Mesenchymal stem cell (in vitro differentiated cells and primary cell): ENCODE measurements at regions not wholly inside any gene's neighbourhood (a gene's known extent, or its start where the extent isn't known, plus 50 kb on each side); places are given as distances from the start of the nearest gene placed in this dataset.
A peak's percentile ranks its signal among the peaks of the same experiment; 100 is the strongest.

ENCODE experiments used
- DNase-seq: peaks from one replicate; pipeline ENCODE4 v3.0.0-alpha.2; 2013
- H2AFZ ChIP-seq: one replicate; pipeline ENCODE4 v1.6.1; 2013; ENCODE audit warnings: low read depth, mild to moderate bottlenecking, control low read depth, inconsistent platforms, low read length, moderate library complexity
- H2AK5ac ChIP-seq: 2 replicates; pipeline ENCODE4 v1.6.1; 2013; ENCODE audit warnings: low read length, moderate library complexity, mild to moderate bottlenecking, inconsistent platforms; ENCODE audit not compliant: severe bottlenecking
- H2BK120ac ChIP-seq: one replicate; pipeline ENCODE4 v1.6.1; 2013; ENCODE audit warnings: low read depth, mild to moderate bottlenecking, inconsistent platforms, low read length, moderate library complexity
- H2BK12ac ChIP-seq, 2 experiments: one replicate each; pipeline ENCODE4 v1.6.1; 2013; ENCODE audit warnings: inconsistent platforms in 2 of 2, low read length in 2 of 2, mild to moderate bottlenecking in 2 of 2, moderate library complexity in 2 of 2, control low read depth in 1 of 2
- H2BK15ac ChIP-seq: one replicate; pipeline ENCODE4 v1.6.1; 2013; ENCODE audit warnings: mild to moderate bottlenecking, low read depth, inconsistent platforms; ENCODE audit not compliant: poor library complexity, severe bottlenecking
- H2BK5ac ChIP-seq: 2 replicates; pipeline ENCODE4 v1.6.1; 2013; ENCODE audit warnings: low read depth, mild to moderate bottlenecking, low read length, control low read depth, inconsistent platforms; ENCODE audit not compliant: poor library complexity, severe bottlenecking
- H3K14ac ChIP-seq, 2 experiments: one replicate each; pipeline ENCODE4 v1.6.1; 2013; ENCODE audit warnings: inconsistent platforms in 2 of 2, low read length in 2 of 2, control low read depth in 1 of 2, mild to moderate bottlenecking in 1 of 2, moderate library complexity in 1 of 2
- H3K18ac ChIP-seq, 2 experiments: one replicate each; pipeline ENCODE4 v1.6.1; 2013; ENCODE audit warnings: inconsistent platforms in 2 of 2, low read length in 2 of 2, control low read depth in 1 of 2, low read depth in 1 of 2, mild to moderate bottlenecking in 1 of 2
- H3K23ac ChIP-seq, 2 experiments: one replicate each; pipeline ENCODE4 v1.6.1; 2013; ENCODE audit warnings: inconsistent platforms in 2 of 2, low read length in 2 of 2, mild to moderate bottlenecking in 2 of 2, moderate library complexity in 2 of 2, control low read depth in 1 of 2
- H3K27ac ChIP-seq: 2 replicates; pipeline ENCODE4 v1.5.1; 2013; ENCODE audit warnings: mild to moderate bottlenecking, moderate library complexity, low read length, control low read depth, inconsistent platforms; ENCODE audit not compliant: poor library complexity, severe bottlenecking
- H3K27me3 ChIP-seq, 2 experiments: 2 replicates each; pipeline versions ENCODE4 v1.6.1 to v1.7.0; 2013; ENCODE audit warnings: low read length in 2 of 2, mild to moderate bottlenecking in 2 of 2, moderate library complexity in 2 of 2, control low read depth in 1 of 2, inconsistent platforms in 1 of 2; ENCODE audit not compliant: control insufficient read depth in 1 of 2, insufficient read depth in 1 of 2
- H3K36me3 ChIP-seq, 2 experiments: 2 replicates each; pipeline versions ENCODE4 v1.6.1 to v1.7.0; 2013; ENCODE audit warnings: low read length in 2 of 2, control low read depth in 1 of 2, inconsistent platforms in 1 of 2, low read depth in 1 of 2, mild to moderate bottlenecking in 1 of 2; ENCODE audit not compliant: insufficient read depth in 2 of 2, control insufficient read depth in 1 of 2
- H3K4ac ChIP-seq, 2 experiments: one replicate each; pipeline ENCODE4 v1.6.1; 2013; ENCODE audit warnings: inconsistent platforms in 2 of 2, low read length in 2 of 2, mild to moderate bottlenecking in 2 of 2, moderate library complexity in 2 of 2, control low read depth in 1 of 2, low read depth in 1 of 2
- H3K4me1 ChIP-seq: 2 replicates; pipeline ENCODE4 v1.6.1; 2013; ENCODE audit warnings: low read depth, low read length, control low read depth; ENCODE audit not compliant: control insufficient read depth, insufficient read depth
- H3K4me2 ChIP-seq: 2 replicates; pipeline ENCODE4 v1.6.1; 2013; ENCODE audit warnings: low read length, mild to moderate bottlenecking, inconsistent platforms; ENCODE audit not compliant: poor library complexity, severe bottlenecking
- H3K4me3 ChIP-seq, 2 experiments: 2 replicates each; pipeline versions ENCODE4 v1.5.1 to v1.7.0; 2013; ENCODE audit warnings: low read length in 2 of 2, mild to moderate bottlenecking in 2 of 2, control low read depth in 1 of 2, low read depth in 1 of 2; ENCODE audit not compliant: insufficient read depth in 1 of 2
- H3K79me1 ChIP-seq: replicated peaks from 2 replicates; pipeline ENCODE4 v1.6.1; 2013; ENCODE audit warnings: mild to moderate bottlenecking, control low read depth, low read length, inconsistent platforms; ENCODE audit not compliant: poor library complexity, severe bottlenecking
- H3K9ac ChIP-seq: 2 replicates; pipeline ENCODE4 v1.7.0; 2013; ENCODE audit warnings: mild to moderate bottlenecking, low read length, moderate library complexity
- H3K9me3 ChIP-seq: 2 replicates; pipeline ENCODE4 v1.7.0; 2013; ENCODE audit warnings: mild to moderate bottlenecking, low read length; ENCODE audit not compliant: control insufficient read depth
- H4K8ac ChIP-seq: one replicate; pipeline ENCODE4 v1.6.1; 2013; ENCODE audit warnings: inconsistent platforms, mild to moderate bottlenecking, low read length, moderate library complexity
- H4K91ac ChIP-seq: one replicate; pipeline ENCODE4 v1.6.1; 2013; ENCODE audit warnings: mild to moderate bottlenecking, low read length, inconsistent platforms
- WGBS: methylation state at CpG from one replicate; pipeline ENCODE4 v1.1.7; 2013; ENCODE audit warnings: mixed read lengths; 5-methylcytosine and 5-hydroxymethylcytosine counted together

GRCh38 chr2:19434413-19434812 lies 76.0 kb upstream of the OSR1 start:
- H3K27ac ChIP-seq, result no peak overlapping the region
- no peak for DNase-seq
- no peak overlapping the region for H4K8ac ChIP-seq
- no peak overlapping the region for H3K18ac ChIP-seq
- no peak overlapping the region for H2BK120ac ChIP-seq
- no peaks in the 10 kb centered on the region for H3K9me3 ChIP-seq
- H3K4me3 ChIP-seq, result no peak overlapping the region
- H2BK15ac ChIP-seq, result no peak overlapping the region
- no peaks in the 10 kb centered on the region for H3K4me1 ChIP-seq
- no peaks in the 10 kb centered on the region for H3K79me1 ChIP-seq
- H2AFZ ChIP-seq, result no peak overlapping the region
- no peak overlapping the region for H3K9ac ChIP-seq
- H3K27me3 ChIP-seq, result no peaks in the 10 kb centered on the region
- H4K91ac ChIP-seq, result no peak overlapping the region
- no peak overlapping the region for H2AK5ac ChIP-seq
- H3K4me2 ChIP-seq, result no peak overlapping the region
- no peak overlapping the region for H3K4ac ChIP-seq
- no peak overlapping the region for H3K14ac ChIP-seq
- H3K23ac ChIP-seq, result no peak overlapping the region
- H2BK12ac ChIP-seq, result no peak overlapping the region
- no peaks in the 10 kb centered on the region for H3K36me3 ChIP-seq
- no peak overlapping the region for H2BK5ac ChIP-seq

GRCh38 chr2:19426941-19427340 lies 68.5 kb upstream of the OSR1 start:
- H3K4me3 ChIP-seq, result no peak overlapping the region
- H3K18ac ChIP-seq, result peak overlapping the region in 1 of 2 experiments; percentile 48
- DNase-seq, result peak; percentile 1
- no peak overlapping the region for H4K8ac ChIP-seq
- H3K4me2 ChIP-seq, result no peak overlapping the region
- no peak overlapping the region for H2AFZ ChIP-seq
- 95% methylated on average over 5 of the region's 6 CpGs for WGBS
- no peak overlapping the region for H4K91ac ChIP-seq
- no peaks in the 10 kb centered on the region for H3K9me3 ChIP-seq
- no peak overlapping the region for H3K27ac ChIP-seq
- H3K79me1 ChIP-seq, result no peaks in the 10 kb centered on the region
- H2BK12ac ChIP-seq, result no peak overlapping the region
- H2BK5ac ChIP-seq, result no peak overlapping the region
- H3K4me1 ChIP-seq, result no peaks in the 10 kb centered on the region
- no peaks in the 10 kb centered on the region for H3K36me3 ChIP-seq
- no peak overlapping the region for H3K14ac ChIP-seq
- H2AK5ac ChIP-seq, result no peak overlapping the region
- H3K27me3 ChIP-seq, result no peaks in the 10 kb centered on the region
- H2BK120ac ChIP-seq, result no peak overlapping the region
- no peak overlapping the region for H2BK15ac ChIP-seq
- no peak overlapping the region for H3K23ac ChIP-seq
- no peak overlapping the region for H3K4ac ChIP-seq
- no peak overlapping the region for H3K9ac ChIP-seq

- H4K91ac ChIP-seq, result no peak overlapping the region
- no peaks in the 10 kb centered on the region for H3K9me3 ChIP-seq
- H2AFZ ChIP-seq, result no peak overlapping the region
- no peak overlapping the region for H3K23ac ChIP-seq
- no peak overlapping the region for H3K27ac ChIP-seq
- no peak overlapping the region for H3K4me2 ChIP-seq
- no peak overlapping the region for H3K9ac ChIP-seq
- H2BK120ac ChIP-seq, result no peak overlapping the region
- no peaks in the 10 kb centered on the region for H3K27me3 ChIP-seq
- DNase-seq, result no peak
- H4K8ac ChIP-seq, result no peak overlapping the region
- no peak overlapping the region for H2BK15ac ChIP-seq
- no peaks in the 10 kb centered on the region for H3K79me1 ChIP-seq
- no peaks in the 10 kb centered on the region for H3K4me1 ChIP-seq
- no peak overlapping the region for H3K14ac ChIP-seq
- no peak overlapping the region for H2BK12ac ChIP-seq
- H3K18ac ChIP-seq, result no peak overlapping the region
- no peak overlapping the region for H2AK5ac ChIP-seq
- no peak overlapping the region for H2BK5ac ChIP-seq
- H3K4me3 ChIP-seq, result no peak overlapping the region
- no peaks in the 10 kb centered on the region for H3K36me3 ChIP-seq
- WGBS, result 94% methylated on average over 5 of the region's 5 CpGs
- no peak overlapping the region for H3K4ac ChIP-seq
Observed at GRCh38 chr2:19426144-19426543, 67.7 kb upstream of the OSR1 start.

DNA sequence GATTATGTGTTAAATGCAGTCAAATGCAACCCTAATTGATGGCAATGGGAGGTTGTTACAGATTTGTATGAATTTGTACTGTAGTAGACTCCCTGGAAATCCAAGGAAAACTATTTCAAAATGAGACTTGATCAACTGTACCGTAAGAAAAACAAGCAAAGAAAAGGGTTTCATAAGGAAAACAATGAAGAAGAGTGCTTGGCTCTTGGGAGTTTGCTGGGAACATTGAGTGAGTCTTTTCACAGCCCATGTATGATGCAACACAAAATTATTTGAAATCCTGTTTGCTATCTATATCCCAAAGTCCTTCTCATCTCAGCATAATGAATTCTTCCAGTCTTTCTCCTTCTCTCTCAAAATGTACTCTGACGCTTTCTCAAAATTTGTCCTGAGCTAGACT lies 67.0 kb upstream of the OSR1 start:
- Histone ChIP-seq H2AK5ac (no peak overlapping the region), H3K79me1 (no peaks in the 10 kb centered on the region), H3K4me1 (no peaks in the 10 kb centered on the region), H3K27ac (no peak overlapping the region), H2BK5ac (no peak overlapping the region), H3K4me3 (no peak overlapping the region), H3K23ac (no peak overlapping the region), H3K4me2 (no peak overlapping the region), H3K27me3 (no peaks in the 10 kb centered on the region), H3K9ac (no peak overlapping the region), H3K4ac (no peak overlapping the region), H2BK15ac (no peak overlapping the region), H2BK12ac (no peak overlapping the region), H3K9me3 (no peaks in the 10 kb centered on the region), H4K8ac (no peak overlapping the region), H3K18ac (no peak overlapping the region), H3K36me3 (no peaks in the 10 kb centered on the region), H2BK120ac (no peak overlapping the region), H2AFZ (no peak overlapping the region), H3K14ac (no peak overlapping the region), H4K91ac (no peak overlapping the region)
- no peak for DNase-seq
- WGBS, result 98% methylated on average over 1 of the region's 2 CpGs
